IPS-20b (cell line): ENCODE measurements at regions not wholly inside any gene's neighbourhood (a gene's known extent, or its start where the extent isn't known, plus 50 kb on each side); places are given as distances from the start of the nearest gene placed in this dataset.

ENCODE experiments used
- H3K27ac ChIP-seq: one replicate; pipeline ENCODE4 v1.5.1; 2013; ENCODE audit warnings: low read length
- H3K27me3 ChIP-seq: 2 replicates; pipeline ENCODE4 v1.6.1; 2013; ENCODE audit warnings: mild to moderate bottlenecking, low read length, inconsistent platforms; ENCODE audit not compliant: insufficient read depth
- H3K36me3 ChIP-seq: 2 replicates; pipeline ENCODE4 v1.6.1; 2013; ENCODE audit warnings: low read depth, mild to moderate bottlenecking, inconsistent platforms, low read length, moderate library complexity; ENCODE audit not compliant: insufficient read depth
- H3K4me1 ChIP-seq: 2 replicates; pipeline ENCODE4 v1.6.1; 2013; ENCODE audit warnings: mild to moderate bottlenecking, control low read depth, inconsistent platforms, low read length, moderate library complexity; ENCODE audit not compliant: insufficient read depth
- H3K4me3 ChIP-seq: 2 replicates; pipeline ENCODE4 v1.5.1; 2013; ENCODE audit warnings: mild to moderate bottlenecking, low read length, inconsistent platforms
- H3K9ac ChIP-seq: 2 replicates; pipeline ENCODE4 v1.6.1; 2013; ENCODE audit warnings: low read depth, mild to moderate bottlenecking, inconsistent platforms, low read length, moderate library complexity
- H3K9me3 ChIP-seq: 2 replicates; pipeline ENCODE4 v1.6.1; 2013; ENCODE audit warnings: mild to moderate bottlenecking, low read depth, low read length, inconsistent platforms; ENCODE audit not compliant: insufficient read depth

- no peaks in the 10 kb centered on the region for H3K36me3 ChIP-seq
- H3K4me1 ChIP-seq, result peaks cover 18% of the 10 kb centered on the region
- H3K27ac ChIP-seq, result no peak overlapping the region
- H3K9ac ChIP-seq, result no peak overlapping the region
- no peaks in the 10 kb centered on the region for H3K9me3 ChIP-seq
- no peaks in the 10 kb centered on the region for H3K27me3 ChIP-seq
- no peak overlapping the region for H3K4me3 ChIP-seq
Measured at GRCh38 chr1:14318830-14319229, 279.7 kb upstream of the KAZN start.

GRCh38 chr1:14320518-14320917, 278.0 kb upstream of the KAZN start:
- no peak overlapping the region for H3K9ac ChIP-seq
- H3K27ac ChIP-seq, result no peak overlapping the region
- no peak overlapping the region; the same call in 1 of the 2 replicates for H3K4me3 ChIP-seq
- H3K27me3 ChIP-seq, result no peaks in the 10 kb centered on the region
- H3K9me3 ChIP-seq, result no peaks in the 10 kb centered on the region
- peaks cover 18% of the 10 kb centered on the region for H3K4me1 ChIP-seq
- H3K36me3 ChIP-seq, result no peaks in the 10 kb centered on the region

DNA sequence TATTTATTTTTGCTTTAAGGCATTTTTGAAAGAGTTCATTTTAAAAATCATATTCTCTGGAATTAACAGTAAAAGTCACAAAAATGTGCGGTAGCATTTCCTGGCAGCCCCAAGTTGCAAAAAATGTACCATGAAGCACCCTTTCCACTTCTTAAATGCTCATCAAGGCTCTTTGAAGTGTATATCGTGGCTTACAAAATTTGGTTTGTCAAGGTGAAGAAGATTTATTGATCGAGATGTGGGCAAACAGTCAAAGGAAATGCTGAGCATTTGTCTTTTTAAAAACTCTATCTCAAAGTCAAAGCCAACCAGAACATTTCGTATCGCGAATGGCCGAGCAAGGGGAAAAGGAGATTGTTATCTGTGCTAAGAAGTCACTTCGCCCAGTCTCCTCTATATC, 277.5 kb upstream of the KAZN start:
- Histone ChIP-seq H3K9me3 (no peaks in the 10 kb centered on the region), H3K27ac (no peak overlapping the region), H3K27me3 (no peaks in the 10 kb centered on the region), H3K4me3 (no peak overlapping the region), H3K4me1 (peaks cover 18% of the 10 kb centered on the region), H3K9ac (no peak overlapping the region), H3K36me3 (no peaks in the 10 kb centered on the region)

GRCh38 chr1:14321422-14321821, 277.1 kb upstream of the KAZN start:
- H3K4me1 ChIP-seq, result peaks cover 18% of the 10 kb centered on the region
- H3K4me3 ChIP-seq, result no peak overlapping the region
- H3K9me3 ChIP-seq, result no peaks in the 10 kb centered on the region
- no peaks in the 10 kb centered on the region for H3K36me3 ChIP-seq
- no peak overlapping the region for H3K27ac ChIP-seq
- H3K27me3 ChIP-seq, result no peaks in the 10 kb centered on the region
- H3K9ac ChIP-seq, result no peak overlapping the region

DNA sequence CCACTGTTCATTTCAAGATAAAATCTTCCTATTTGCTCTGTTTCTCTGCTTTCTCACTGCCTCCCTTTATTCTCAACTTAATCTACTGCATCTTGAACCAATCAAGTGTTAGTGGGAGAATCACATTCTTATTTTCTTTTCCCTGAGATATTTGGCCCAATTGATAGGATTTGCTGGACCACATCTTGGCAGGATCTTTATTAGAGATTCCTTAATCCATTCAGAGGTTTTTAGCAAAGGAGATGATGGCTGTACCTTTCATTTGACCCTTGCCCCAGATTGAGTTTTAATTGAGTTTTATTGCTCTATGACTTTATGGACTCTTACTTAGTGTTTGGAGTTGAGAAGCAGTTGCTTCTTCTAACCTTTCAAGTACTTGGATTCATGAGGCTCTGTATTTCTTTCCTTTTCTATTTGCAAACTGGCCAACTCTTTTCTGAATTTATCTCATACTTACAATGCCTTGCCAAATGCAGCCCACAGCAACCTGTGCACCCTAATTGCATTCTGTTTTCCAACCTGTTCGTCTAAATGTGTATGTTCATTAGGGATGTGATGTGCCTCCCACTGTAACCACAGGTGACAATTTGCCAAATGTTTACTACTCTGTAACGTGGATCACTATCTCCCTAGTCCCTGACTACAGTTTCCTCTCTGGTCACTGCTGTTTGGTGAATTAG, 274.8 kb upstream of the KAZN start:
- no peak overlapping the region for H3K4me3 ChIP-seq
- H3K4me1 ChIP-seq, result peaks cover 18% of the 10 kb centered on the region
- no peaks in the 10 kb centered on the region for H3K9me3 ChIP-seq
- H3K27me3 ChIP-seq, result no peaks in the 10 kb centered on the region
- no peak overlapping the region for H3K27ac ChIP-seq
- no peak overlapping the region for H3K9ac ChIP-seq
- H3K36me3 ChIP-seq, result no peaks in the 10 kb centered on the region

DNA sequence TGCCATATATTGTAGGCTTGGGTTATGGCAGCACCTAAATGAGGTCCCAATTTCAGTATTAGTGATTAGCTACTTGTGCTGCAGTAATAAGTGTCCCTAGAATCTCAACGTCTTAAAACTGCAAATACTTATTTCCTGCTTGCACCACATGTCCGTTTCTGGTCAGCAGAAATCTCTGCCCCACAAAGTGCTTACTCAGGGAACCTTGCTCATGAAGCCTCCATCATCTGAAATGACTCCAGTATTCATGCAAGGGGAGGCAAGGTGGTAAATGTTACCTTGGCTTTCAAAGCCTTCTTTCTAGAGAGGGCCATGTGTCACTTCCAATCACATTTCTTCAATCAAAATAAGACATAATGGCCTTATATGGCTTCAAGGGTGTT, 274.2 kb upstream of the KAZN start:
- Histone ChIP-seq H3K27me3 (no peaks in the 10 kb centered on the region), H3K27ac (no peak overlapping the region), H3K9ac (no peak overlapping the region), H3K36me3 (no peaks in the 10 kb centered on the region), H3K4me1 (peaks cover 16% of the 10 kb centered on the region), H3K9me3 (no peaks in the 10 kb centered on the region), H3K4me3 (no peak overlapping the region)

- Histone ChIP-seq H3K9ac (no peak overlapping the region), H3K36me3 (no peaks in the 10 kb centered on the region), H3K4me3 (no peak overlapping the region), H3K27ac (no peak overlapping the region), H3K27me3 (no peaks in the 10 kb centered on the region), H3K4me1 (no peaks in the 10 kb centered on the region), H3K9me3 (peaks cover 8% of the 10 kb centered on the region)
Measured at GRCh38 chr1:14326857-14327256, 271.6 kb upstream of the KAZN start.

- H3K4me1 ChIP-seq, result no peaks in the 10 kb centered on the region
- H3K4me3 ChIP-seq, result no peak overlapping the region
- no peak overlapping the region for H3K9ac ChIP-seq
- H3K27ac ChIP-seq, result no peak overlapping the region
- H3K36me3 ChIP-seq, result no peaks in the 10 kb centered on the region
- no peaks in the 10 kb centered on the region for H3K27me3 ChIP-seq
- peaks cover 8% of the 10 kb centered on the region for H3K9me3 ChIP-seq
Measured at GRCh38 chr1:14328685-14329084, 269.8 kb upstream of the KAZN start.

- Histone ChIP-seq H3K4me3 (no peak overlapping the region), H3K27ac (no peak overlapping the region), H3K9me3 (peaks cover 8% of the 10 kb centered on the region), H3K36me3 (no peaks in the 10 kb centered on the region), H3K27me3 (no peaks in the 10 kb centered on the region), H3K4me1 (no peaks in the 10 kb centered on the region), H3K9ac (no peak overlapping the region)
Measured at GRCh38 chr1:14332158-14332557, 266.3 kb upstream of the KAZN start.

DNA sequence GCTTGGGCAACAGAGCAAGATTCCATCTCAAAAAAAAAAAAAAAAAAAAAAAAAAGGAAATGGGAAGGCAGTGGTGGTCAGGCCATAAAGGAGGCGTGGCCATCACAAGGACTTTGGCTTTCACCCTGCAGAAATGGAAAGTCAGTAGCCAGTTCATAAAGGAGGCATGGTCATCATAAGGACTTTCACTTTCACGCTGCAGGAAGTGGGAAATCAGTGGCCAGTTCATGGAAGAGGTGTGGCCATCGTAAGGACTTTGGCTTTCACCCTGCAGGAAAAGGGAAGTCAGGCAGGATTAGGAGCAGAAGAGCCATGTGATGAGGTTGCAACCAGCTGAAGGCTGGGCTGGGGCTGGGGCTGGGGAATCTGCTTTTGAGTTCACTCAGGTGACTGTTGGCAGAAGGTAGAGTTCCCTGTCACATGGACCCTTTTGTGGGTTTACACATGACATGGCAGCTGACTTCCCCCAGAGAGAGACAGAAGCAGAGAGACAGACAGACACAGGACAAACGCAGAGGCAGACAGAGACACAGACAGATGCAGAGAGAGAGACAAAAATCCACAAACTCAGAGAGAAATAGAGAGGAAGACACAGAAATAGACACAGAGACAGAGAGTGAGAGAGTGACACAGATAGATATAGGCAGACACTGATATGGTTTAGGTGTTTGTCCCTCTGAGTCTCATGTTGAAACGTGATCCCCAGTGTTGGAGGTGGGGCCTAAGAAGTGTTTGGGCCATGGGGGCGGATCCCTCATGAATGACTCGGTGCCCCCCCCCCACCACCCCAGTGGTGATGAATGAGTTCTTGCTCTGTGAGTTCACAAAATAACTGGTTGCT, 263.9 kb upstream of the KAZN start:
- Histone ChIP-seq H3K27ac (no peak overlapping the region), H3K27me3 (no peaks in the 10 kb centered on the region), H3K9ac (no peak overlapping the region)

GRCh38 chr1:14338509-14338908, 260.0 kb upstream of the KAZN start:
- Histone ChIP-seq H3K27ac (no peak overlapping the region), H3K36me3 (no peaks in the 10 kb centered on the region), H3K27me3 (no peaks in the 10 kb centered on the region), H3K9me3 (no peaks in the 10 kb centered on the region), H3K4me1 (peaks cover 18% of the 10 kb centered on the region; the same call in 1 of the 2 replicates), H3K4me3 (no peak overlapping the region), H3K9ac (no peak overlapping the region)

More for the DNA sequence above, 263.9 kb upstream of the KAZN start:
- Histone ChIP-seq H3K36me3 (no peaks in the 10 kb centered on the region), H3K9me3 (peaks cover 8% of the 10 kb centered on the region), H3K4me1 (peaks cover 10% of the 10 kb centered on the region; the same call in 1 of the 2 replicates), H3K4me3 (no peak overlapping the region)

DNA sequence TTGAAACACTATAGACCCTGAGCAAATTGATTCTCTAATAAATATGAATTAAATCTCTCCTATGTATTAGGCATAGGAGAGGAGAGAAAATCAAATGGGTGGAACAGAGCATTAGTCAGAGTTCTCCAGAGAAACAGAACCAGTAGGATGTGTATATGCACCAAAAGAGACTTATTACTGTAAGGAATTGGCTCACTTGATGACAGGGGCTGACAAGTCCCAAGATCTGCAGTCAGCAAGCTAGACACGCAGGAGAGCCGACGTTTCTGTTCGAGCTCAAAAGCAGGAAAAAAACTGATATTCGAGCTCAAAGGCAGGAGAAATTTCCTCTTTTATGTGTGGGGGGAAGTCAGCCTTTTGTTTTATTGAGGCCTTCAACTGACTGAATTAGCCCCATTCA, 259.2 kb upstream of the KAZN start:
- H3K4me1 ChIP-seq, result peaks cover 18% of the 10 kb centered on the region; the same call in 1 of the 2 replicates
- no peak overlapping the region for H3K27ac ChIP-seq
- no peaks in the 10 kb centered on the region for H3K27me3 ChIP-seq
- no peak overlapping the region for H3K4me3 ChIP-seq
- H3K9me3 ChIP-seq, result no peaks in the 10 kb centered on the region
- no peak overlapping the region for H3K9ac ChIP-seq
- H3K36me3 ChIP-seq, result no peaks in the 10 kb centered on the region
